Coronary artery (tissue), 2 donors: ENCODE measurements at regions not wholly inside any gene's neighbourhood (a gene's known extent, or its start where the extent isn't known, plus 50 kb on each side); places are given as distances from the start of the nearest gene placed in this dataset.
A peak's percentile ranks its signal among the peaks of the same experiment; 100 is the strongest.

ENCODE experiments used
- DNase-seq: peaks from one replicate; pipeline ENCODE4 v3.0.0-alpha.2; 2017; ENCODE audit warnings: low spot score
- H3K27ac ChIP-seq, 2 donors: fragments of 200-600 bp; sonication (generic); one replicate each; pipeline ENCODE4 v1.5.1; 2016 to 2019
- H3K4me3 ChIP-seq: fragments of 200-600 bp; sonication (generic); 2 replicates; pipeline ENCODE4 v1.5.1; 2016; ENCODE audit warnings: mild to moderate bottlenecking, moderate library complexity
- CTCF ChIP-seq: fragments of 200-600 bp; sonication (generic); IDR thresholded peaks from one replicate; pipeline ENCODE4 v1.5.1; 2019; ENCODE audit warnings: antibody characterized with exemption

GRCh38 chr10:10910634-10911033 is 107.0 kb upstream of the CELF2 start:
- H3K4me3 ChIP-seq, result peak overlapping the region; percentile 57
- TF ChIP-seq CTCF, result no peak
- peak overlapping the region; percentile 63 to 82 for H3K27ac ChIP-seq
- no peak for DNase-seq

GRCh38 chr10:10911035-10911434 is 106.6 kb upstream of the CELF2 start:
- peak overlapping the region; percentile 63 to 82 for H3K27ac ChIP-seq
- no peak for DNase-seq
- H3K4me3 ChIP-seq, result peak overlapping the region; percentile 57
- TF ChIP-seq CTCF, result no peak

- TF ChIP-seq CTCF, result no peak
- peak overlapping the region; percentile 57 for H3K4me3 ChIP-seq
- DNase-seq, result peak; percentile 85
- peak overlapping the region; percentile 63 to 82 for H3K27ac ChIP-seq
These were observed 106.2 kb upstream of the CELF2 start for GRCh38 chr10:10911471-10911921.

GRCh38 chr10:10914144-10914543 is 103.5 kb upstream of the CELF2 start:
- DNase-seq, result no peak
- Histone ChIP-seq H3K27ac (peak overlapping the region in 1 of 2 donors; percentile 27), H3K4me3 (no peak overlapping the region)
- no peak for TF ChIP-seq CTCF

GRCh38 chr10:10915215-10915614 is 102.5 kb upstream of the CELF2 start:
- DNase-seq, result no peak
- H3K27ac ChIP-seq, result no peak overlapping the region

GRCh38 chr10:10917031-10917430 is 100.6 kb upstream of the CELF2 start:
- no peak for TF ChIP-seq CTCF
- Histone ChIP-seq H3K27ac (no peak overlapping the region), H3K4me3 (no peak overlapping the region)
- DNase-seq, result no peak

More at GRCh38 chr10:10915215-10915614, 102.5 kb upstream of the CELF2 start:
- TF ChIP-seq CTCF, result no peak
- H3K4me3 ChIP-seq, result no peak overlapping the region

- TF ChIP-seq CTCF, result no peak
- DNase-seq, result no peak
- H3K27ac ChIP-seq, result no peak overlapping the region
- H3K4me3 ChIP-seq, result no peak overlapping the region
These were observed 97.7 kb upstream of the CELF2 start for GRCh38 chr10:10919976-10920375.
